Stimulated activated CD4-positive, alpha-beta T cell treated with anti-CD3 and anti-CD28 coated beads, Interleukin-15, amount 100 ng/mL, for 1 hour (primary cell): ENCODE measurements at regions not wholly inside any gene's neighbourhood (a gene's known extent, or its start where the extent isn't known, plus 50 kb on each side); places are given as distances from the start of the nearest gene placed in this dataset.
"Not testable (repeated sequence)": the region's sequence is repeated elsewhere in the genome, so short reads cannot be mapped to it uniquely, and the experiment has no call there.

ENCODE experiments used
- DNase-seq, 2 donors: peaks; one replicate each; pipeline ENCODE4 v3.0.0-alpha.2; 2020; ENCODE audit warnings: low read depth in 1 of 2, low spot score in 1 of 2

- no peak for DNase-seq
These were observed 160.4 kb downstream of the CPEB2 start for GRCh38 chr4:15162465-15163283.

DNA sequence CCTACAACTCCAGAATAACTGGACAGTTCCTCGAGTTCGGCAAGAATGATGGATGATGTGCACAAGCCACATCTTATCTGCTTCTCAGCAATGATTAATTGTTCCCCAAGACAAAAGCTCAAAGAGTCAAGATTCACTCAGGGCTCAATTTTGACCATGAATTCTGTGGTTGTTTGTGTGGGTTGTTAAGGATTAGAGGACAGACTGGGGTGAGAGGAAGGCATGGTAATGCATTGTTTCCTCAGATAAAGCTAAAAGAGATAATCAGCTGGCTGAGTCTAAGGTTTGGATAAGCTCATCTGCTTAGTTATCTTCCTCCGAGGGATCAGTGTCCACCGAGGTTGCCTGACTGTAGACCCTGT lies 161.0 kb downstream of the CPEB2 start:
- DNase-seq: no peak

DNA sequence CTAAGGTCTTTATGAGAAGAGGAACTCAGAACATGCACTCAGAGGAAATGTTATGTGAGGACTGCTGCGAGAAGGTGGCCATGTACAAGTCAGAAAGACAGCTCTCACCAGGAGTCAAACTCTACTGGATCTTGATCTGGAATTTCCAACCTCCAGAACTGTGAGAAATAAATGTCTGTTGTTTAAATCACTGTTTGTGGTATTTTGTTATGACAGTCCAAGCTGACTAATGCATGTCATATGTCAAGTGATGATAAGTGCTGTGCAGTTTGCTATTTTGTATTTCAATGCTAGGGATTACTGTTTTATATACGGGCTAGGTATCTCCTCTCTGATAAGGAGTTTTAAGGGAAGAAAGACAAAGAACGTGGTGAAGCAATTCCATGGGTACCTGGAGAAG lies 162.3 kb downstream of the CPEB2 start:
- DNase-seq: no peak

DNA sequence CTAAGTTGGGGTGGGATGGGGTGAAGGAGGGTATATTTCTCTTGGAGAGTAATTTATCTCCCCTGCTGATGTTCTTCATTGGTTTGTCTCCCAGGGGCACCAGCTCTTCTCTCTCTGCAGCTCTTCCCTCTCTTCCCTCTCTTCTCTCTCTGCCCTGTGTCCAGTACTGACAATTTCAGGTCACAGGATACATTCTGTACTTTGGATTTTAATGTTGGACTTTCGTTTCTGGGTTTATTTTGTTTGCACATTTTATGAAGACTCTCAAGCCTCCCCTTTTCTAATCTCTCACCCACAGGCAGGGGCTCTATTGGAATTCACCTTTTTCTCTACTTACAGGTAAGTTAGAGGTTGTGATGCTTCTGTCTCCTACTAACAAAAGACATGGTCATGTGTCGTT lies 165.5 kb downstream of the CPEB2 start:
- DNase-seq: no peak

GRCh38 chr4:15168759-15169158 lies 166.5 kb downstream of the CPEB2 start:
- DNase-seq: no peak

- no peak for DNase-seq
These were observed 169.4 kb downstream of the CPEB2 start for GRCh38 chr4:15171725-15172124.

- no peak for DNase-seq
These were observed 171.0 kb downstream of the CPEB2 start for GRCh38 chr4:15173251-15173650.

DNA sequence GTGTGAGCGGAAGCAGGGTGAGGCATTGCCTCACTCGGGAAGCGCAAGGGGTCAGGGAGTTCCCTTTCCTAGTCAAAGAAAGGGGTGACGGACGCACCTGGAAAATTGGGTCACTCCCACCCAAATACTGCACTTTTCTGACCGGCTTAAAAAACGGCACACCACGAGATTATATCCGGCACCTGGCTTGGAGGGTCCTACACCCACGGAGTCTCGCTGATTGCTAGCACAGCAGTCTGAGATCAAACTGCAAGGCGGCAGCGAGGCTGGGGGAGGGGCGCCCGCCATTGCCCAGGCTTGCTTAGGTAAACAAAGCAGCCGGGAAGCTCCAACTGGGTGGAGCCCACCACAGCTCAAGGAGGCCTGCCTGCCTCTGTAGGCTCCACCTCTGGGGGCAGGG lies 171.9 kb downstream of the CPEB2 start:
- not testable (repeated sequence) for DNase-seq

- DNase-seq: not testable (repeated sequence)
These were observed 177.6 kb downstream of the CPEB2 start for GRCh38 chr4:15179842-15180241.

DNA sequence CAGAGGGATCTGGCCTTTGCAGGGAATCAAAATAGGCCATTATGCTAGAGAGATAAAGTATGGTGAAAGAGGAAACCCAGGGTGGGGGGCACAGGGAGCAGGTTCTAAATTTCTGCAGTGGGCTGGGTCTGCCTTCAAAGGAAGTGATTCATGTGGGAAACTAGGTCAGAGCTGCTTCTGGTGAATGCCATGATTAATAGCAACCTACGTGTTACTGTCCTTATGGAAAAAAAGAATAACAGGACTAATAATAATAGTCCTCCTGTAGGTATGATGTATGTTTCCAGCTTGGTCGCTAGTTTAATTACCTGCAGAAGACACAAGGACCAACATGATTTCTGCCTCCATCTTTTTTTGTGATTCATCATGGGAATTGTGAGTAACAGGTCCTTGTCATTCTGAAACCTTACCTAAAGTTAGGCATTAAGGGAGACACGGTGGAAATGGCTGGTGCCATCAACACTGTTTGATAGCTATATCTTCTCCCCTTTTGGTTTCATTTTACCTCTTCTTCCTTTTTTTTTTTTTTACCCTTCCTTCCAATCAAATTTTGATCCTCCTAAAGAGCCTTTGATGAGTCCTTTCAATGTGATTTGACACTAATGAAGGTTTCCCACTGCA lies 180.4 kb downstream of the CPEB2 start:
- DNase-seq: no peak

DNA sequence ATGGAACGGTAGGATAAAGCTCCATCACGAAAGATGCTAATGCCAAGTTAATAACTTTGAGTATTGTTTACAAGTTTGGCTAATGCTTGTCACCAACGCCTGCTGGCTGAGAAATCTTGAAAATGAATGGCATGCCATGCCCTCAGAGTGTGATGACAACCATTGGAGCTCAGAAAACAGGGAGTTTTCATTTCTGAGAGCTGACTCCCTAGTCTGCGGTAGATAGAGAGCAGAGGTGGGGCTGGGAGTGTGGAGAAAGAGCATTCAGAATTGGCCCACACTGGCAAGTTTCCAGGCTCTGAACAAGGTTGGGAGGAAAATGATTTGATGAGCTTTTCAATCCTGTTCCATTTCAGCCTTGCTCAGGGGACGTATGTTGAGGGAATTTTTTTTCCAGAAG lies 183.9 kb downstream of the CPEB2 start:
- DNase-seq: no peak

DNA sequence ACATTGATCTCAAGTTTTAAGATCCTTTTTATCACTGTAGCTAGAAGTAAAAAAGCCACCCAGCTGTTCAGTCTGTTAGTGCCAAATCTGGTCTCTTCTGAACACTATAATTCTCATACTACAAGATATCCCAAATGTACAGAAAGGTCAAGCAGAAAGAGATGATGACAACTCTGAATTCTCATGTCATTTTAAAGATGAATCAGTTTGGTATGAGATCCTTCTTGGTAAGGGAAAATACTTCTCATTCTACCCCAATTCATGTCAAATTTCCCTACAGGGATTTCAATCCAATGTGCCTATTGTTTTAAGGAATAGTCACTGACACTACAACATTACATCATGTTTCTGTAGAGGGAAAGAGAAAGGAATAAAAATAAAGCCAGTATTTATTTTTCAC lies 184.5 kb downstream of the CPEB2 start:
- no peak for DNase-seq

DNA sequence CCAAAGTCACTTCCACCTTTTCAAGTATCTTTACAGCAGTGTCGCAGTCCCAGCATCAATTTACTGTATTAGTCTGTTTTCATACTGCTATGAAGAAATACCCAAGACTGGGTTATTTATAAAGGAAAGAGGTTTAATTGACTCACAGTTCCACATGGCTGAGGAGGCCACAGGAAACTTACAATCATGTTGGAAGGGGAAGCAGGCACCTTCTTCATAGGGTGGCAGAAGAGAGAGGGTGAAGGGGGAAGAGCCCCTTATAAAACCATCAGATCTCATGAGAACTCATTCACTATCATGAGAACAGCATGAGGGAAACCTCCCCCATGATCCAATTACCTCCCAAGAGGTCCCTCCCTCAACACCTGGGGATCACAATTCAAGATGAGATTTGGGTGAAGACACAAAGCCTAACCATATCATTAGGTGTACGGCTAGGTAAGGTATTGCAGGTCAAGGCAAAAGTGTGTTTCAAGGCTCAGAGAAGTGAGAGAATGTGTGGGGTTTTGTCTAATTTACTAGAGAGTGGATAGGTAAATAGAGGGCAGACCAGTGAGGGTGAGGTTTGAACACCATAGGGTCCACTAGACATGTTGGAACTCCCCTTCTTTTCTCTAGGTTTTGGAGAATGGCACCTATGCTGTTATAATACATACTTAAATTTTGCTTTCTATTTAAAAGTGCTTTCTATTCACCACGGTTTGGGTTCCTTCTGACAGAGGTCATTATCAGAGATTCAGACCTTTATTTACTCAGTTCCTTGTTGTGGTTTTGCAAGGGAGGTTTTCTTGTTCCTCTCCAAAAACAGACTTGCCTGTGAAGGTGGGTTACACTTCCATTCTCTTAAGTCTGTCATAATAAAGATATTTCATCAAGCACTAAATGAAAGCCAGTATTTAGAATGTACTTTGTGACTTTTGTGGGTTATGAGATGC lies 186.6 kb downstream of the CPEB2 start:
- no peak for DNase-seq

DNA sequence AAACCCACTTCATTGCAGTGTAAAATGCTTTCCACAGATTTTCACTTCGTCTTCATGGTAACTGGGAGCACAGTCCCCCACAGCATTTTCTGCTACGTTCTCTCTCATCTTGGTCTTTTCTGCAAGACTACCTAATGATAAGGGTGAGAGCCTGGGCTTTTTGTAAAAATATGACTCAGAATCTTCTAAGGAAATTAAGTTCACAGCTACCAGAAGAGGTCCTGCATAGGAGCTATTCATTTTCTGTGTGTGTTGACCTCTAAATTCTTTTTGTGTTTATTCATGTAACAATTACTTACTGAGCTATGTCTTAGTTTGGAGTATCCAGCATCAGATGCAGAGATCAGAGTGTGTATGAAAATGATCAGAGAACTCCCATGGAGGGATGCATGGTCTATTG lies 192.2 kb downstream of the CPEB2 start:
- no peak for DNase-seq

GRCh38 chr4:15197005-15197404 lies 194.7 kb downstream of the CPEB2 start:
- no peak for DNase-seq

DNA sequence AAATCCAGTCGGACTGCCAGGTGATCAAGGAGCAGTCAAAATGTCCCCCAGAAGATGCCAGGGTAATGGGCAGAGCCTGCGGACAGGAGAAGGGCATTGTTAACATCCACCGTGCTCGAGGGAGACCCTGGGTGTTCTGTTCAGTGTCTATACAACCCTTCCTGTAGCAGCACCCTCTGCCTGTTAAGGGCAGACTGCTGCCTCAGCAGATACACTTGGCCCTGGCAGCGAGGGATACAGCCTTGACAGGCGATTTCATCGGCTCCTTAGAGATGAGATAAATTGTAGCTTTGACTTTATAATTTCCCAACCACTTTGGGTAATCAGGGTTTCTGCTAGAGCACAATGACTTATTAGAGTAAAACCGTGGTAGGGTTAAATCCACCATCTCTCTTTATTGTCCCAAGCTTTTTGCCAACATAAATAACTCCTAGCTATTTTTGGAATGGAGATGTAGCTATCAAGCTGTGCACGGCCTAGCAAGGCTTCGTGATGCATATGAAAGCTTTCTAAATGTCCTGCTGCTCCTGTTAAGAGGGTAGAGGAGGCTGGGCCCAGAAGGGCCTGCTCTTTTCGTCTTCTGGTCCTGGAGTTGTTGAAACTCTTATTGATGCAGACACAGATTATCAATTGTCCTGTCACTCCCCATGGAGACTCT lies 195.9 kb downstream of the CPEB2 start:
- no peak for DNase-seq

GRCh38 chr4:15201782-15202181 lies 199.5 kb downstream of the CPEB2 start:
- no peak for DNase-seq

DNA sequence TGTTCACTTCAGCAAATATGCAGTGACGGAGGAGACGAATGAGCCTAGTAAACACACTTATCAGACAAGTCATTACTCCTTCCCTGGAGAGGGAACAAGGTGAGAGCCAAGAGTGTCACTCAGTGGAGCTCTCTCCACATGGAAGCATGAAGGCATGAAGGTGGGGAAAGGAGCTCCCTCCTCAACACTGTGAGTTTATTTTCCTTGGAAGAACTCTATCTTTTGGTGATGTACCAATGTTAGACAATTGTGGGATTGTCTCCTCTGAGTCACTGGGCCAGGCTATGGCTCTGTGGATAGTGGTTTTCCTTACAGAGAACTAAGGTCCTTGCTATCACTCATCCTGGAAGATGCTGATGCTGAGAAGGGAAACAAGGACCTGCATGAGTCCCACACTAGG lies 200.2 kb downstream of the CPEB2 start:
- DNase-seq: no peak

DNA sequence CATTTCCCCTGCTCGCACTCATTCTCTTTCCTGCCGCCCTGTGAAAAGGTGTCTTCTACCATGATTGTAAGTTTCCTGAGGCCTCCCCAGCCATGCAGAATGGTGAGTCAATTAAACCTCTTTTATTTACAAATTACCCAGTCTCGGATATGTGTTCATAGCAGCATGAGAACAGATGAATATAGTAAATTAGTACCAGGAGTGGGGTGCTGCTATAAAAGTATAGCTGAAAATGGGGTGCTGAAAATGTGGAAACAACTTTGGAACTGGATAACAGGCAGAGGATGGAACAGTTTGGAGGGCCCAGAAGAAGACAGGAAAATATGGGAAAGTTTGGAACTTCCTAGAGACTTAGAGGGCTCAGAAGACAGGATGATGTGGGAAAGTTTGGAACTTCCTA lies 204.2 kb downstream of the CPEB2 start:
- DNase-seq: not testable (repeated sequence)

DNA sequence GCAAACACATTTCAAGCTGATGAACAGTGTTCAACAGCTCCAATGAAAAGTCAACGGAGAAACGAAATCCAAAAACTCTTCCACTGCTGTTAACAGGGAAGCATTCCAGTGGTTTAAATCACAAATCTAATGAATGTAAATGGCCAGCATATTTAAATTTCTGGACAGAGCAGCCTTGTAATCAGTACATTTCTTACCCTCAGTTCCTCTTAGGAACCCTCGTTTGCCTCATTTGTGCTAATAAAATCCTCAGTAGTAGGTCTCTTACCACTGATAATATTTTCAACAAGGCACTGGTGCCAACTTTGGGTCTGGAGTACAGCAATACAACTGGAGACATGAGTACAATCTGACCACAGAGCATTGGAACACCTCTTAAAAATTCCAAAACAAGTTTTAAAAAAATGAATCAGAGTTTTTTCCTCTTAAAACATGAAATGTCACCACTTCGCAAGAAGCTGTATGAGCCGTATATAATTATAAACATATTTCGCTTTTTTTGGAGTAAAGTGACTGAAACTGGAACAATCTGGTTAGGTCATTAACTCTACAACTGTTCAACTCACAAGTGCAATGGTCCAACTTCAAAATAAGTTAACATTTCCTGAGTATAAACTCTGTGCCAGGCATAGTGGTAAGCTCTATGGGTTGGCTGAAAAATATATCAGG lies 211.2 kb downstream of the CPEB2 start:
- DNase-seq: no peak

GRCh38 chr4:15215109-15215508 lies 212.7 kb upstream of the C1QTNF7 start:
- no peak for DNase-seq
